HEK293T (cell line): ENCODE measurements at regions not wholly inside any gene's neighbourhood (a gene's known extent, or its start where the extent isn't known, plus 50 kb on each side); places are given as distances from the start of the nearest gene placed in this dataset.

ENCODE experiments used
- CTCF ChIA-PET: fragments of 350-600 bp; formaldehyde crosslinking; extraction: SDS; loops from one replicate; lab custom pipeline; 2021; ENCODE audit warnings: antibody characterized with exemption, inconsistent platforms; lab: Yijun Ruan, JAX
- POLR2A ChIA-PET: fragments of 350-600 bp; formaldehyde crosslinking; extraction: SDS; loops from one replicate; lab custom pipeline; 2020; ENCODE audit warnings: antibody characterized with exemption, inconsistent platforms; lab: Yijun Ruan, JAX
- DNase-seq: peaks from one replicate; pipeline ENCODE4 v3.0.0; 2012; ENCODE audit warnings: mixed read lengths; ENCODE audit errors: extremely low spot score
- ARNT ChIP-seq: fragments of 450-650 bp; IDR thresholded peaks from 2 replicates; pipeline ENCODE4 v1.6.1; 2017; ENCODE audit warnings: mild to moderate bottlenecking
- BHLHE40 ChIP-seq: fragments of 450-650 bp; IDR thresholded peaks from 2 replicates; pipeline ENCODE4 v1.6.1; 2016; ENCODE audit warnings: mild to moderate bottlenecking, moderate library complexity, borderline replicate concordance
- CTBP1 ChIP-seq: fragments of 450-650 bp; IDR thresholded peaks from 2 replicates; pipeline ENCODE4 v1.6.1; 2016; ENCODE audit warnings: borderline replicate concordance
- ELF4 ChIP-seq: fragments of 450-650 bp; IDR thresholded peaks from 2 replicates; pipeline ENCODE4 v1.6.1; 2017; ENCODE audit warnings: antibody characterized with exemption
- FOXA1 ChIP-seq: fragments of 450-650 bp; IDR thresholded peaks from 2 replicates; pipeline ENCODE4 v1.6.1; 2016; ENCODE audit warnings: mild to moderate bottlenecking
- FOXK2 ChIP-seq: fragments of 450-650 bp; IDR thresholded peaks from 2 replicates; pipeline ENCODE4 v1.6.1; 2016; ENCODE audit warnings: mild to moderate bottlenecking
- FOXM1 ChIP-seq: fragments of 450-650 bp; IDR thresholded peaks from 2 replicates; pipeline ENCODE4 v1.6.1; 2017; ENCODE audit warnings: mild to moderate bottlenecking, borderline replicate concordance
- HDGF ChIP-seq: fragments of 450-650 bp; IDR thresholded peaks from 2 replicates; pipeline ENCODE4 v1.6.1; 2017; ENCODE audit warnings: antibody characterized with exemption, borderline replicate concordance
- L3MBTL2 ChIP-seq: fragments of 450-650 bp; conservative IDR thresholded peaks from 2 replicates; pipeline ENCODE4 v1.6.1; 2016; ENCODE audit warnings: mild to moderate bottlenecking
- LEF1 ChIP-seq: fragments of 450-650 bp; IDR thresholded peaks from 2 replicates; pipeline ENCODE4 v1.6.1; 2017; ENCODE audit warnings: mild to moderate bottlenecking, borderline replicate concordance
- NFRKB ChIP-seq: fragments of 450-650 bp; IDR thresholded peaks from 2 replicates; pipeline ENCODE4 v1.6.1; 2016; ENCODE audit warnings: mild to moderate bottlenecking, moderate library complexity
- PKNOX1 ChIP-seq: fragments of 450-650 bp; IDR thresholded peaks from 2 replicates; pipeline ENCODE4 v1.6.1; 2016
- SP1 ChIP-seq: fragments of 450-650 bp; IDR thresholded peaks from 2 replicates; pipeline ENCODE4 v1.6.1; 2017
- SUZ12 ChIP-seq: fragments of 450-650 bp; IDR thresholded peaks from 2 replicates; pipeline ENCODE4 v1.6.1; 2016; ENCODE audit warnings: mild to moderate bottlenecking
- TARDBP ChIP-seq: fragments of 450-650 bp; IDR thresholded peaks from 2 replicates; pipeline ENCODE4 v1.6.1; 2016
- ZNF384 ChIP-seq: fragments of 450-650 bp; IDR thresholded peaks from 2 replicates; pipeline ENCODE4 v1.6.1; 2016

- ChIA-PET CTCF (no interaction called here), POLR2A (no interaction called here)
- DNase-seq: no peak
- TF ChIP-seq ARNT (no peak), BHLHE40 (no peak), TARDBP (no peak), SUZ12 (no peak), L3MBTL2 (no peak), FOXA1 (no peak), ZNF384 (no peak)
Observed at GRCh38 chr18:67269206-67269605, 247.3 kb downstream of the DSEL start.

- no peak for DNase-seq
- no peak for TF ChIP-seq BHLHE40
- TF ChIP-seq NFRKB: no peak
- ChIA-PET CTCF (no interaction called here), POLR2A (no interaction called here)
Observed at GRCh38 chr18:67268530-67268929, 248.0 kb downstream of the DSEL start.

DNA sequence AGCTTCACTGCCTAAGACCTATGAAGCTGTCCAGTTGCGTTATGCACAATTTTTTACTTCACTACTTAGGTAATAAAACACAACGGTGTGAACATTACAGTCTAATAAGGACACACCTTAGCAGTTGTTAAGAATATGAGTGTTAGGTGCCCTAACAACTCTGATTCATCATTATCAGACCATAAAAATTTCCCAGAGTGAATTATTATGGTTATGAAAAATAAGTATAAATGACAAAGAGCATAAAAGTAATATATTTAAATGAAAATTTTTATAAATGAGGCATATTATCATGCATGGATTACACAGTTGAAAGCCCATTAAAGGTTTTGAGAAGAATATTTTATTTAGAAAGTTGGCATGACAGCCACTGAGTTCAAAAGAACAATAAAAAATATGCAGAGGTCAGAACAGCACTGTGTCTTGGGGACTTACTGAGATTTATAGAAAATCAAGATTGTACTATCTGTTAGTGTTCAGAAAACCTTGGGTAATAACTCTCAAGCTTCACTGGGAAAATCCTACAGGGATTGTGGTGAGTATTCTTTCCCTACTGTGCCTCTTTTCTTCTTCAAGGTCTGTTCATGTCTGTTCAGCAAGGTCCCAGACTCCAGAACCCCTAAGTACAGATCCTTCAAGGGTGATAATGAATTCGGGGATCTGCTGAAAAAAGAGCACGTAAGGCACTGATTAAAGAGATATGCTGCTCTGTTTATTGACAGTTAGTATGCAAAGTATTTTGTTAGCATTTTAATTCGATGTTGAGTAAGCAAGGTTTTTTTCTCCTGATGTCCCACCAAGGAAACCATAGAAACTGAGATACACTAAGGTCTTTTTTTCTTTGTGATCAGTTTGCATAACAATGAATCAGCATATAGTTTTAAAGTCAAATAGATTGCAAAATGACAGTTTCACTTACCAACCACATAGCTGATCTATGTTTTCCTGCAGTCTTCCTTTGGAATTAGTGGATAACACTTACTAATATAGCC, 250.0 kb downstream of the DSEL start:
- TF ChIP-seq TARDBP (no peak), LEF1 (no peak), CTBP1 (no peak), HDGF (no peak), FOXK2 (no peak), BHLHE40 (no peak), SP1 (no peak), SUZ12 (no peak), ELF4 (no peak), PKNOX1 (no peak)
- DNase-seq: no peak
- CTCF ChIA-PET: interaction anchor here (0.6 kb wide), 1 partner anchor 274 kb away, joined by 3 read pairs; no protein-coding TSS in a partner anchor
- POLR2A ChIA-PET: no interaction called here

DNA sequence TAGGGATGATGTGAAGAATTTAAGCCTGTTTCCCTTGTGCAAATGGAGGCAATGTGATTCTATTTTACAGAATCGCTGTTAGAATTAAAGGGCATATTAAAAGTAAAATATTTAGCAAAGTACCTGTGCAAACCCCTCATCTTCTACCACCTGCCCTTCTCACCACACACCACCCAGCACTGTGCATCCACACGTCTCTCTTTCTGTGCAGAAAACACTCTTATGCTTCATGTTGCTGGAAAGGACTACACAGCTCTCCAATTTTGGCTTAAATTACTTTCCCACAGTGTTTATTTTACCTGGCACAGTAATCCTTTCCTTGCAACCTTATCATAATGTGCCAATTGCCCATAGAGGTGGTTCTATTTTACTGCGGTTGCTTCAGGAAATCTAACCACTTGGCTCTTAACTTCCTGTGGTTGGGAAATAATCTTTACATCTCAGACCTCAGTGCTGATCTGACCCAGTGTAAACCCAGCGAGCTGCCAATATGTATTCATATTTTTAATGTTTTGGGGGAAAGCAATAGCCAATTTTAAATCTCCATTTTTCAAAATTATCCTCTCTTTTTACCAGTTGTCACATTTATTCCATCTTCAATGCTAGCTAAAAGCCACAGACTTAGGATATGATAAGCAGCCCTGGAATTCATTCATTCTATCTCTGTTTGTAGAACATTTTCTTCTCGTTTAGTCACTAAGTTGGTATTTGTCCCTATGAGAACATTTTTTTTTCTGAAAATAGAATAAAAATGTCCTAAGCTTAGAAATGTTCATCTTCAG, 250.9 kb downstream of the DSEL start:
- no peak for DNase-seq
- ChIA-PET CTCF (interaction anchor here (0.6 kb wide), 1 partner anchor 275 kb away, joined by 3 read pairs; no protein-coding TSS in a partner anchor), POLR2A (no interaction called here)
- TF ChIP-seq CTBP1: no peak
- no peak for TF ChIP-seq SUZ12
- TF ChIP-seq ELF4: no peak
- TF ChIP-seq PKNOX1: no peak
- TF ChIP-seq NFRKB: no peak
- no peak for TF ChIP-seq ZNF384
- no peak for TF ChIP-seq L3MBTL2
- no peak for TF ChIP-seq LEF1

DNA sequence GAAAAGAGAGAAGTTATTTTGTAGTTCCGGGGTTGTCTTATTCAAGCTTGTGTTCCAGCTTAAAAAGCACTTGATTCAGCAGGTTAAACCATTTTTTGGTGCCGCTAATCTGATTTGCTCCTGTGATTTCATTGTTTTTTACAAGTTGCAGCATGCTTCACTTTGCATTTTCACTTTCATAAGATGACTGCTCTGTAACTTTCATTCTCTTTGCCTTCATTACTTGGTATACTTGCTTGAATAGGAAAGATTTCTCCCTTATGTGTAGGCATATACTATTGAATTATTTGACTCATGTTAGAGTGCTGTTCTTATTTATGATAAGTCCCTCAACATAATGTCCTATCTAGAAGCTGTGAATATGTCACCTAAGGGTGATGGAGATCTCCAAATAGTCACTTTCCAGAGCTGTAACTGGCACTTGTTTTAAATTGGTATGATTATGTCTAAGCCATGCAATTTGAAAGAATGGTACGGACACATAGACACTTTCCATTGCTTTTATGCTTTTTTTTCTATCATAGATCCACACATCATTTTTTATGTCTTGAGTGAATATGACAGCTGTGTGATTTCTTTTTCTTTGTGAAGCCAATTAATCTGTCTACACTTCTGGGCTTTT, 254.5 kb downstream of the DSEL start:
- POLR2A ChIA-PET: no interaction called here
- no peak for DNase-seq
- TF ChIP-seq PKNOX1 (no peak), ELF4 (no peak), ARNT (no peak), NFRKB (no peak), SP1 (no peak), CTBP1 (no peak), FOXK2 (no peak), BHLHE40 (no peak), SUZ12 (no peak), HDGF (no peak), FOXM1 (no peak), L3MBTL2 (no peak), LEF1 (no peak), ZNF384 (no peak), FOXA1 (no peak), TARDBP (no peak)
- CTCF ChIA-PET: no interaction called here

DNA sequence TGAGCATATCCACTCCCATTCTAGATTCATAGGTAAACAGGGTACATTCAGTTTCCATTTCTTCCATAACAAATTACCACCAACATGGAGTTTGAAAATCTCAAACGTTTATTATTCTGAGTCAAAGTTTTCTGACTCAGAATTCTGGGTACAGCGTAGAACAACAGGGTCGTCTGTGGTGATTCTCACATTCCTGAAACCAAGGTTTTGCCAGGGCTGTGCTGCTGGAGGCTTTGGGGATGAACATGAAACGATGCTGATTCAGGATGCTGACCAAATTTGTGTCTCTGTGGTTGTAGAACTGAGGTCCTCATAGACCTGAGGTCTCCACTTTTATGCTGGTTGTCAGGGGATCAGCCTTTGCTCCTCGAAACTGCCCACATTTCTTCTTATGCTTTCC, 255.7 kb downstream of the DSEL start:
- CTCF ChIA-PET: no interaction called here
- no peak for DNase-seq
- TF ChIP-seq BHLHE40 (no peak), L3MBTL2 (no peak), LEF1 (no peak), CTBP1 (no peak), ELF4 (no peak), PKNOX1 (no peak), SUZ12 (no peak), FOXM1 (no peak), ZNF384 (no peak), FOXA1 (no peak), SP1 (no peak), ARNT (no peak), HDGF (no peak), NFRKB (no peak)
- POLR2A ChIA-PET: no interaction called here
